H1 (cell line): ENCODE measurements at regions not wholly inside any gene's neighbourhood (a gene's known extent, or its start where the extent isn't known, plus 50 kb on each side); places are given as distances from the start of the nearest gene placed in this dataset.

ENCODE experiments used
- CTCF ChIA-PET: fragments of 300-600 bp; sonication (Branson Sonifier 250); formaldehyde crosslinking; loops from one replicate; lab custom pipeline; 2021; ENCODE audit not compliant: partially characterized antibody; lab: Charles Lee
- POLR2A ChIA-PET: fragments of 300-600 bp; sonication (Branson Sonifier 250); formaldehyde crosslinking; loops from one replicate; lab custom pipeline; 2021; ENCODE audit warnings: inconsistent platforms; ENCODE audit not compliant: partially characterized antibody; lab: Charles Lee
- DNase-seq, 2 experiments: peaks; one replicate each; pipeline versions ENCODE4 v3.0.0 to v3.0.0-alpha.2; 2010 to 2022; ENCODE audit warnings: low spot score in 2 of 2, low read depth in 1 of 2, mixed read lengths in 1 of 2
- FAIRE-seq: peaks from 2 replicates; lab custom pipeline; 2011; peaks lifted over from hg19 to GRCh38; lab: Jason Lieb, UNC
- H2AFZ ChIP-seq: 2 replicates; pipeline ENCODE4 v1.8.1; 2012; ENCODE audit warnings: low read length, inconsistent platforms
- H2AK5ac ChIP-seq: 2 replicates; pipeline ENCODE4 v1.6.1; 2013; ENCODE audit warnings: low read depth, low read length
- H2BK120ac ChIP-seq: replicated peaks from 2 replicates; pipeline ENCODE3; 2013; ENCODE audit warnings: low read depth, low read length, inconsistent platforms
- H2BK12ac ChIP-seq: 2 replicates; pipeline ENCODE4 v1.6.1; 2013; ENCODE audit warnings: low read depth, low read length
- H2BK15ac ChIP-seq: 2 replicates; pipeline ENCODE4 v1.6.1; 2013; ENCODE audit warnings: low read length
- H2BK20ac ChIP-seq: 2 replicates; pipeline ENCODE4 v1.6.1; 2013; ENCODE audit warnings: low read length
- H2BK5ac ChIP-seq: 2 replicates; pipeline ENCODE4 v1.6.1; 2013; ENCODE audit warnings: low read depth, low read length
- H3K14ac ChIP-seq: 2 replicates; pipeline ENCODE4 v1.6.1; 2013; ENCODE audit warnings: inconsistent platforms; ENCODE audit not compliant: insufficient read length
- H3K18ac ChIP-seq: 2 replicates; pipeline ENCODE4 v1.6.1; 2013; ENCODE audit warnings: low read length; ENCODE audit errors: extremely low read depth
- H3K23ac ChIP-seq: 2 replicates; pipeline ENCODE4 v1.6.1; 2013; ENCODE audit warnings: inconsistent platforms; ENCODE audit not compliant: insufficient read length
- H3K23me2 ChIP-seq: 2 replicates; pipeline ENCODE4 v1.6.1; 2013; ENCODE audit warnings: low read depth, low read length
- H3K27ac ChIP-seq: 2 replicates; pipeline ENCODE4 v1.6.1; 2011; ENCODE audit warnings: low read depth, low read length, inconsistent platforms
- H3K27me3 ChIP-seq, 4 experiments: replicated peaks in 1 of 4; 1 replicate in 1 of 4; 2 replicates in 3 of 4; pipeline versions ENCODE4 v1.6.1 to v1.8.1; 2011 to 2013; ENCODE audit warnings: low read length in 3 of 4, mild to moderate bottlenecking in 3 of 4, inconsistent platforms in 2 of 4, mixed read lengths in 2 of 4, moderate library complexity in 1 of 4; ENCODE audit not compliant: control insufficient read depth in 3 of 4, insufficient read depth in 3 of 4; ENCODE audit errors: extremely low read depth in 1 of 4
- H3K36me3 ChIP-seq, 4 experiments: 2 replicates each; pipeline versions ENCODE4 v1.6.1 to v1.8.1; 2011 to 2013; ENCODE audit warnings: mild to moderate bottlenecking in 4 of 4, low read length in 3 of 4, moderate library complexity in 2 of 4, control low read depth in 1 of 4, inconsistent platforms in 1 of 4; ENCODE audit not compliant: insufficient read depth in 4 of 4, control insufficient read depth in 2 of 4
- H3K4ac ChIP-seq: replicated peaks from 2 replicates; pipeline ENCODE3; 2013; ENCODE audit warnings: low read length, low read depth, mixed read lengths, inconsistent platforms; ENCODE audit not compliant: insufficient read length
- H3K4me1 ChIP-seq, 4 experiments: replicated peaks in 1 of 4; 1 replicate in 1 of 4; 2 replicates in 3 of 4; pipeline versions ENCODE4 v1.6.1 to v1.8.1; 2011 to 2013; ENCODE audit warnings: low read length in 3 of 4, inconsistent platforms in 2 of 4, mixed read lengths in 1 of 4; ENCODE audit not compliant: insufficient read depth in 4 of 4, control insufficient read depth in 3 of 4
- H3K4me2 ChIP-seq, 2 experiments: 2 replicates each; pipeline versions ENCODE4 v1.6.1 to v1.8.1; 2011 to 2013; ENCODE audit warnings: low read depth in 2 of 2, low read length in 2 of 2, control low read depth in 1 of 2, inconsistent platforms in 1 of 2, mild to moderate bottlenecking in 1 of 2; ENCODE audit not compliant: insufficient read depth in 1 of 2
- H3K4me3 ChIP-seq, 4 experiments: fragments of 200-600, 300-600 bp in 1 of 4; sonication (generic), shearing (Covaris generic), sonication (Bioruptor Twin) in 1 of 4; 2 replicates each; pipeline versions ENCODE4 v1.5.1 to v1.8.1; 2011 to 2016; ENCODE audit warnings: low read length in 4 of 4, low read depth in 3 of 4, control low read depth in 2 of 4, inconsistent platforms in 2 of 4, mild to moderate bottlenecking in 2 of 4, mixed read lengths in 1 of 4, moderate library complexity in 1 of 4; ENCODE audit not compliant: insufficient read depth in 2 of 4; ENCODE audit errors: extremely low read depth in 1 of 4
- H3K56ac ChIP-seq: replicated peaks from 2 replicates; pipeline ENCODE3; 2013; ENCODE audit warnings: low read depth, mild to moderate bottlenecking, mixed read lengths, low read length, inconsistent platforms; ENCODE audit not compliant: insufficient read length
- H3K79me1 ChIP-seq: 2 replicates; pipeline ENCODE4 v1.6.1; 2013; ENCODE audit warnings: low read depth, low read length, control low read depth
- H3K79me2 ChIP-seq, 2 experiments: 2 replicates each; pipeline versions ENCODE4 v1.6.1 to v1.8.1; 2012 to 2013; ENCODE audit warnings: low read length in 2 of 2, mild to moderate bottlenecking in 2 of 2, inconsistent platforms in 1 of 2; ENCODE audit not compliant: insufficient read depth in 2 of 2, control insufficient read depth in 1 of 2
- H3K9ac ChIP-seq, 4 experiments: replicated peaks in 1 of 4; 1 replicate in 1 of 4; 2 replicates in 3 of 4; pipeline versions ENCODE4 v1.6.1 to v1.8.1; 2011 to 2013; ENCODE audit warnings: low read depth in 3 of 4, low read length in 3 of 4, control low read depth in 2 of 4, mild to moderate bottlenecking in 2 of 4, moderate library complexity in 2 of 4, inconsistent platforms in 1 of 4; ENCODE audit errors: extremely low read depth in 1 of 4
- H3K9me3 ChIP-seq, 2 experiments: 2 replicates each; pipeline versions ENCODE4 v1.6.1 to v1.8.1; 2012 to 2013; ENCODE audit warnings: mild to moderate bottlenecking in 2 of 2, moderate library complexity in 2 of 2, control low read depth in 1 of 2, inconsistent platforms in 1 of 2, low read depth in 1 of 2, low read length in 1 of 2, mixed read lengths in 1 of 2; ENCODE audit not compliant: insufficient read depth in 2 of 2
- H4K20me1 ChIP-seq, 2 experiments: replicated peaks in 1 of 2; 2 replicates each; pipeline versions ENCODE3 to v1.8.1; 2011 to 2013; ENCODE audit warnings: inconsistent platforms in 2 of 2, low read length in 2 of 2, mild to moderate bottlenecking in 1 of 2; ENCODE audit not compliant: insufficient read depth in 2 of 2, control insufficient read depth in 1 of 2
- H4K5ac ChIP-seq: 2 replicates; pipeline ENCODE4 v1.6.1; 2013; ENCODE audit warnings: low read length, low read depth, mixed read lengths, inconsistent platforms; ENCODE audit not compliant: insufficient read length
- H4K8ac ChIP-seq: 2 replicates; pipeline ENCODE4 v1.8.0; 2013; ENCODE audit warnings: mild to moderate bottlenecking, moderate library complexity, low read length, inconsistent platforms; ENCODE audit not compliant: insufficient read depth; ENCODE audit errors: extremely low read depth
- H4K91ac ChIP-seq: replicated peaks from 2 replicates; pipeline ENCODE3; 2013; ENCODE audit warnings: low read length, mixed read lengths, inconsistent platforms; ENCODE audit not compliant: insufficient read length
- BACH1 ChIP-seq: IDR thresholded peaks from 2 replicates; pipeline ENCODE4 v1.6.1; 2012; ENCODE audit warnings: low read length, improper control_type of control experiment
- CHD1 ChIP-seq: IDR thresholded peaks from 2 replicates; pipeline ENCODE4 v1.6.1; 2012; ENCODE audit warnings: low read depth, low read length, improper control_type of control experiment
- GABPA ChIP-seq: IDR thresholded peaks from 2 replicates; pipeline ENCODE4 v1.6.1; 2011; ENCODE audit warnings: mild to moderate bottlenecking, low read length, moderate library complexity, borderline replicate concordance; ENCODE audit not compliant: insufficient read depth
- JUND ChIP-seq: IDR thresholded peaks from 2 replicates; pipeline ENCODE4 v1.6.1; 2011; ENCODE audit warnings: mild to moderate bottlenecking, improper control_type of control experiment, low read length
- KDM5A ChIP-seq: fragments of 200-600 bp; IDR thresholded peaks from 2 replicates; pipeline ENCODE4 v1.7.1; 2012; ENCODE audit warnings: mild to moderate bottlenecking, low read length, inconsistent platforms, mixed read lengths
- SAP30 ChIP-seq: fragments of 300-600 bp; sonication (generic); IDR thresholded peaks from 2 replicates; pipeline ENCODE4 v1.7.1; 2012; ENCODE audit warnings: low read length, moderate library complexity, mild to moderate bottlenecking, inconsistent platforms; ENCODE audit not compliant: insufficient read depth, insufficient replicate concordance
- SIRT6 ChIP-seq: IDR thresholded peaks from one replicate; pipeline ENCODE4 v1.7.1; 2012; ENCODE audit warnings: low read length, inconsistent platforms
- SIX5 ChIP-seq: IDR thresholded peaks from 2 replicates; pipeline ENCODE4 v1.6.1; 2011; ENCODE audit warnings: mild to moderate bottlenecking, low read depth, low read length
- TEAD4 ChIP-seq: IDR thresholded peaks from 2 replicates; pipeline ENCODE4 v1.6.1; 2012; ENCODE audit warnings: low read depth, low read length, inconsistent platforms, mixed read lengths
- WGBS, 2 experiments: shearing (Covaris generic) in 1 of 2; methylation state at CpG; one replicate each; pipeline versions ENCODE4 v1.1.6 to v1.1.7; 2013 to 2015; ENCODE audit warnings: low lambda C conversion rate in 2 of 2, mixed read lengths in 2 of 2, inconsistent platforms in 1 of 2, low coverage in 1 of 2, missing lambda C conversion rate in 1 of 2; ENCODE audit not compliant: insufficient replicate concordance in 2 of 2, insufficient coverage in 1 of 2, insufficient read length in 1 of 2; ENCODE audit errors: extremely low coverage in 1 of 2, missing lambda C conversion rate in 1 of 2; 5-methylcytosine and 5-hydroxymethylcytosine counted together
- TF ChIP-seq, protein P1 (sequence below): IDR thresholded peaks from 2 replicates; pipeline ENCODE4 v1.6.1; 2011; ENCODE audit warnings: low read length, improper control_type of control experiment
- TF ChIP-seq, protein P2 (sequence below), 3 experiments: IDR thresholded peaks; 1 replicate in 2 of 3; 2 replicates in 1 of 3; pipeline versions ENCODE4 v1.5.1 to v1.6.1; 2011; ENCODE audit warnings: low read length in 3 of 3, mild to moderate bottlenecking in 3 of 3, inconsistent platforms in 2 of 3, low read depth in 1 of 3, moderate library complexity in 1 of 3; ENCODE audit not compliant: insufficient read depth in 1 of 3; ENCODE audit errors: control extremely low read depth in 1 of 3

DNA sequence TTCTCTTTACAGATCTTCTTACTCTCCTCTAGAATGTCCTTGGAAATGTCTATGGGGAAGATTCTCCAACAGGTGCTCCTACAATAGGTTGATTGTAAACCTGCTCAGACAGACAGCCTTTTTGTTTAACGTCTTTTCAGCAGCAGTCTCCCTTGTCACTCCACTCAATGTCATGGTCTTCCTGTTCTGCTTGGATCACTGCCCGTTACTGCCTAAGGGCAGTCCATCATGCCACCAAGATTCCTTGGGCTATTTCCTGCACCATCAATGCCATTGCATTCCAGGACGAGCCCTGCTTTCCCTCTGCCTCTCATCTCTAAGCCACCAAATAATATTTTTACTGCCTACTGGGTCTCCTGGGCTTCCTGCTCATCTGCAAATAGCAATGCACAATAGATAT lies 97.4 kb upstream of the GALNT5 start:
- Histone ChIP-seq H3K27me3 (no peaks in the 10 kb centered on the region), H2BK5ac (no peak overlapping the region), H2BK120ac (no peak overlapping the region), H3K36me3 (no peaks in the 10 kb centered on the region), H3K9me3 (no peaks in the 10 kb centered on the region; a peak in 1 of 4 replicates), H3K9ac (no peak overlapping the region), H4K5ac (no peak overlapping the region), H3K79me1 (no peaks in the 10 kb centered on the region), H3K4me3 (no peak overlapping the region), H3K4me2 (no peak overlapping the region), H3K27ac (no peak overlapping the region), H3K23ac (no peak overlapping the region), H4K91ac (no peak overlapping the region), H3K18ac (no peak overlapping the region), H2BK20ac (no peak overlapping the region), H3K56ac (no peak overlapping the region), H3K4ac (no peak overlapping the region), H2BK15ac (no peak overlapping the region), H2BK12ac (no peak overlapping the region), H4K8ac (no peak overlapping the region), H2AK5ac (no peak overlapping the region), H3K14ac (no peak overlapping the region), H3K79me2 (no peaks in the 10 kb centered on the region), H4K20me1 (no peaks in the 10 kb centered on the region), H3K23me2 (no peaks in the 10 kb centered on the region), H3K4me1 (no peaks in the 10 kb centered on the region), H2AFZ (0 out of 2 replicates have a peak overlapping the region, but pooled peaks have one; percentile 11)
- POLR2A ChIA-PET = no interaction called here
- DNase-seq (no peak), FAIRE-seq (no peak)
- CTCF ChIA-PET = no interaction called here
- WGBS, 2 experiments = 80% methylated on average over 3 of the region's 3 CpGs; no CpG with 5 or more reads in 1 of the 2 experiments
- TF ChIP-seq BACH1 (no peak), SAP30 (no peak), SIX5 (no peak), KDM5A (no peak), GABPA (no peak), TEAD4 (no peak), SIRT6 (no peak), CHD1 (no peak), JUND (no peak)
- TF ChIP-seq, protein P1, sequence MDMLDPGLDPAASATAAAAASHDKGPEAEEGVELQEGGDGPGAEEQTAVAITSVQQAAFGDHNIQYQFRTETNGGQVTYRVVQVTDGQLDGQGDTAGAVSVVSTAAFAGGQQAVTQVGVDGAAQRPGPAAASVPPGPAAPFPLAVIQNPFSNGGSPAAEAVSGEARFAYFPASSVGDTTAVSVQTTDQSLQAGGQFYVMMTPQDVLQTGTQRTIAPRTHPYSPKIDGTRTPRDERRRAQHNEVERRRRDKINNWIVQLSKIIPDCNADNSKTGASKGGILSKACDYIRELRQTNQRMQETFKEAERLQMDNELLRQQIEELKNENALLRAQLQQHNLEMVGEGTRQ = no peak
- TF ChIP-seq, protein P2, sequence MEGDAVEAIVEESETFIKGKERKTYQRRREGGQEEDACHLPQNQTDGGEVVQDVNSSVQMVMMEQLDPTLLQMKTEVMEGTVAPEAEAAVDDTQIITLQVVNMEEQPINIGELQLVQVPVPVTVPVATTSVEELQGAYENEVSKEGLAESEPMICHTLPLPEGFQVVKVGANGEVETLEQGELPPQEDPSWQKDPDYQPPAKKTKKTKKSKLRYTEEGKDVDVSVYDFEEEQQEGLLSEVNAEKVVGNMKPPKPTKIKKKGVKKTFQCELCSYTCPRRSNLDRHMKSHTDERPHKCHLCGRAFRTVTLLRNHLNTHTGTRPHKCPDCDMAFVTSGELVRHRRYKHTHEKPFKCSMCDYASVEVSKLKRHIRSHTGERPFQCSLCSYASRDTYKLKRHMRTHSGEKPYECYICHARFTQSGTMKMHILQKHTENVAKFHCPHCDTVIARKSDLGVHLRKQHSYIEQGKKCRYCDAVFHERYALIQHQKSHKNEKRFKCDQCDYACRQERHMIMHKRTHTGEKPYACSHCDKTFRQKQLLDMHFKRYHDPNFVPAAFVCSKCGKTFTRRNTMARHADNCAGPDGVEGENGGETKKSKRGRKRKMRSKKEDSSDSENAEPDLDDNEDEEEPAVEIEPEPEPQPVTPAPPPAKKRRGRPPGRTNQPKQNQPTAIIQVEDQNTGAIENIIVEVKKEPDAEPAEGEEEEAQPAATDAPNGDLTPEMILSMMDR (IDR thresholded peaks at IDR 0.05; ENCODE audit: control extremely low read depth in 1 of 3, insufficient read depth in 1 of 3, low read depth in 1 of 3, low read length in 3 of 3) = no peak
